ENCODE measurements at regions not wholly inside any gene's neighbourhood (a gene's known extent, or its start where the extent isn't known, plus 50 kb on each side); places are given as distances from the start of the nearest gene placed in this dataset.

DNA sequence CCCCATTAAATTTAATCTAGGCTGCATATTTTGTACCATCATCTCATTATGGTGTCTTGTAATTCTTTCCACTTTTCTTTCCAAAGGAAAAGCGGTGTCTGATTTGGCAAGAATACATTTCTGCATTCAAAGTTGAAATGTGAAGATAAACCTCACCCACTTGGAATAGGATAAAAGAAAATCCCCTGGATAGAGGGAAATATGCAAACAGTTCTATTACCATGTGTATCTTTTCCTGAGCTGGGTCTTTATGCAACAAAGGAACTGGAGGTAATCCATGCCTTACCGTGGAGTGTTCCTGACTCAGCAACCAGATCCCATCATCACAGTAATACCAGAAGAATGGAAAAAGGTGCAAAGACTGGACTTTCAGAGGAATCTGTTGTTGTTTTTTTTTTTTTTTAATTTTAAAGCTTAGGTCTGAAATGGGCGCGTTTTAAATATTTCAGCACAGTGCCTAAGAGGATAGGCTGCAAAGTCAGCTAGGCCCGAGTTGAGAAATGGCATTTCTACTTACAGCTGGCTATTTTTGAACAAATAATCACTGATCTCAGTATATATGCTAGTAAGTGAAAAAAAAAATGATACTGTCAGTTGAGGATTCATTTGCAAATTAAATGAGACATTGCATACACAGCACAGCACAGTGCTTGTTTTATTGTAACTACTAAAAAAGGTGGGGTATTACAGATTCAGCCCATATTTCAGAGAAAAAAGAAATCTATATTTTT is 55.5 kb upstream of the ADAMTS9 start:
- peaks cover 0 to 9% (median 1%) of the 10 kb centered on the region in 8 donors for H3K9me3 Mint-ChIP-seq
- Histone ChIP-seq H3K4me3 (ENCODE audit: low read length in 2 of 2) (no peak overlapping the region), H3K27ac (ENCODE audit: low read depth, low read length) (no peak overlapping the region), H3K36me3 (ENCODE audit: insufficient read depth, low read length) (no peaks in the 10 kb centered on the region), H3K27me3 (ENCODE audit: insufficient read depth, low read length) (no peaks in the 10 kb centered on the region), H3K4me1 (ENCODE audit: insufficient read depth, low read length) (no peaks in the 10 kb centered on the region), H3K9me3 (ENCODE audit: control insufficient read depth in 1 of 2, low read length in 2 of 2) (no peaks in the 10 kb centered on the region)
- DNase-seq = no peak
- intact Hi-C loops (cut with micrococcal nuclease) = no loop called here
- H3K27me3 Mint-ChIP-seq = no peaks in the 10 kb centered on the region
- H3K27ac Mint-ChIP-seq = no peak overlapping the region
- POLR2A ChIA-PET (ENCODE audit: partially characterized antibody) = no interaction called here
- no peaks in the 10 kb centered on the region for H3K36me3 Mint-ChIP-seq
- CTCF ChIA-PET (ENCODE audit: partially characterized antibody) = no interaction called here
- H3K4me1 Mint-ChIP-seq = no peaks in the 10 kb centered on the region
- no peak overlapping the region for H3K4me3 Mint-ChIP-seq

DNA sequence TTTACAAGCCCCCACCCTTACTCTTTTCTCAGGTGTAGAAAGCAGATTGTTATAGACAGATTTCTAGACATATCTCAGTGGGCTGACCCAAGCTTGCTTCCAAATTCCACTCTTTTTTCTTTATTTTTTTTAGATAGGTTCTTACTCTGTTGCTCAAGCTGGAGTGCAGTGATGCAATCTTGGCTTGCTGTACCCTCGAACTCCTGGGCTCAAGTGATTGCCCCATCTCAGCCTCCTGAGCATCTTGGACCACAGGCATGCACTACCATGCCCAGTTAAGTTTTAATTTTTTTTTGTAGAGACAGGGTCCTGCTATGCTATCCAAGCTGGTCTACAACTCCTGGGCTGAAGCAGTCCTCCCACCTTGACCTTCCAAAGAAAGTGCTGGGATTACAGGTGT is 53.5 kb upstream of the ADAMTS9 start:
- Mint-ChIP-seq H3K9me3 (peaks cover 0 to 9% (median 2%) of the 10 kb centered on the region in 8 donors), H3K36me3 (no peaks in the 10 kb centered on the region), H3K27ac (no peak overlapping the region), H3K4me3 (no peak overlapping the region), H3K27me3 (no peaks in the 10 kb centered on the region), H3K4me1 (no peaks in the 10 kb centered on the region)
- CTCF ChIA-PET (ENCODE audit: partially characterized antibody) = no interaction called here
- H3K27ac ChIP-seq (ENCODE audit: low read depth, low read length) = no peak overlapping the region
- no peaks in the 10 kb centered on the region for H3K36me3 ChIP-seq (ENCODE audit: insufficient read depth, low read length)
- no peak overlapping the region for H3K4me3 ChIP-seq (ENCODE audit: low read length in 2 of 2)
- POLR2A ChIA-PET (ENCODE audit: partially characterized antibody) = no interaction called here
- no peaks in the 10 kb centered on the region for H3K27me3 ChIP-seq (ENCODE audit: insufficient read depth, low read length)
- H3K9me3 ChIP-seq (ENCODE audit: control insufficient read depth in 1 of 2, low read length in 2 of 2) = no peaks in the 10 kb centered on the region
- intact Hi-C loops (cut with micrococcal nuclease) = no loop called here
- H3K4me1 ChIP-seq (ENCODE audit: insufficient read depth, low read length) = no peaks in the 10 kb centered on the region
- DNase-seq = no peak

DNA sequence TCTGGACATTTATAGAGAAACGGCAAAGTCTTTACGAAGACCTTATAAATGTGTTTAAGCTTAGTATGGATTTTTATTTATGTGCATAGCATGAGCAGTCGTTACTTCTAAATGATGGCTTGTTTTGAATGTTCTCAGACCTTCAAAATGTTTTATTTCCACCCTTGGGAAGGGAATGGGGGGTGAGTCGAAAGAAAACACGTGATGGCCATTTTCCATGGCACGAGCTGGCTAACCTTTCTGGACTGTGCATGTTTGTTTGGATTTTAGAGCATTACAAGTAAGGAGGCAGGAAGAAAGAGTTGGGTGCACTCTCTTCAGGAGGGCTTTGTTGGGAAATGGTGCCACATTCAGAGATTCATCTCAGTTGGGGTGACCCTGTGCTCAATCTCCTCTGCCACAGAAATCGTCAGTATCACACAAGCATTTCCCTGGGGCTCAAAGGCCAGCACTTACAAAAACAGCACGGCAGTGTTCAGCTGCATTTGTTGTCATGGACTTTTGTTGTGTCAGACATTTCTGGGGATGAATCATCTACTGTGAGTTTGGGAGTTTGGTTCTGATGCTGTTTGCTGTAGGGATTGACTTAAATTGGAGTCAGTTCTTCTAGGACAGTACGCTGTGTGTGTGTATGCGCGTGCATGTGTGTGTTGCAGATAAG is 52.3 kb upstream of the ADAMTS9 start:
- Histone ChIP-seq H3K27me3 (ENCODE audit: insufficient read depth, low read length) (no peaks in the 10 kb centered on the region), H3K36me3 (ENCODE audit: insufficient read depth, low read length) (no peaks in the 10 kb centered on the region), H3K9me3 (ENCODE audit: control insufficient read depth in 1 of 2, low read length in 2 of 2) (no peaks in the 10 kb centered on the region), H3K4me1 (ENCODE audit: insufficient read depth, low read length) (no peaks in the 10 kb centered on the region), H3K4me3 (ENCODE audit: low read length in 2 of 2) (no peak overlapping the region), H3K27ac (ENCODE audit: low read depth, low read length) (no peak overlapping the region)
- DNase-seq = no peak
- ChIA-PET CTCF (ENCODE audit: partially characterized antibody) (no interaction called here), POLR2A (ENCODE audit: partially characterized antibody) (no interaction called here)
- Mint-ChIP-seq H3K27ac (no peak overlapping the region), H3K9me3 (peaks cover 0 to 9% (median 2%) of the 10 kb centered on the region in 8 donors), H3K36me3 (no peaks in the 10 kb centered on the region), H3K4me3 (no peak overlapping the region), H3K4me1 (no peaks in the 10 kb centered on the region), H3K27me3 (no peaks in the 10 kb centered on the region)
- intact Hi-C loops (cut with micrococcal nuclease) = no loop called here

All from CD4-positive, alpha-beta memory T cell (primary cell).